H9 (cell line): ENCODE measurements at regions not wholly inside any gene's neighbourhood (a gene's known extent, or its start where the extent isn't known, plus 50 kb on each side); places are given as distances from the start of the nearest gene placed in this dataset.

Experiments used
- DNase-seq: peaks from one replicate; pipeline ENCODE4 v3.0.0-alpha.2; 2017
- H2AFZ ChIP-seq: one replicate; pipeline ENCODE4 v1.6.1; 2013; ENCODE audit warnings: mild to moderate bottlenecking, low read length, control low read depth, moderate library complexity
- H2AK5ac ChIP-seq: 2 replicates; pipeline ENCODE4 v1.6.1; 2013; ENCODE audit warnings: low read length, control low read depth, mixed read lengths; ENCODE audit not compliant: insufficient read length
- H2BK120ac ChIP-seq: one replicate; pipeline ENCODE4 v1.6.1; 2013; ENCODE audit warnings: low read depth, mild to moderate bottlenecking, low read length, control low read depth, inconsistent platforms; ENCODE audit not compliant: poor library complexity, severe bottlenecking
- H2BK12ac ChIP-seq: 2 replicates; pipeline ENCODE4 v1.6.1; 2013; ENCODE audit warnings: low read length, control low read depth, mixed read lengths, low read depth; ENCODE audit not compliant: insufficient read length
- H2BK15ac ChIP-seq: 2 replicates; pipeline ENCODE4 v1.6.1; 2013; ENCODE audit warnings: low read depth, low read length, control low read depth
- H2BK20ac ChIP-seq: one replicate; pipeline ENCODE4 v1.6.1; 2013; ENCODE audit warnings: low read depth, mild to moderate bottlenecking, low read length, control low read depth, inconsistent platforms; ENCODE audit not compliant: poor library complexity, severe bottlenecking
- H2BK5ac ChIP-seq: 2 replicates; pipeline ENCODE4 v1.6.1; 2013; ENCODE audit warnings: low read length, control low read depth, mixed read lengths; ENCODE audit not compliant: insufficient read length
- H3K14ac ChIP-seq: 2 replicates; pipeline ENCODE4 v1.6.1; 2013; ENCODE audit warnings: low read length, control low read depth; ENCODE audit not compliant: insufficient read depth
- H3K18ac ChIP-seq: 2 replicates; pipeline ENCODE4 v1.6.1; 2013; ENCODE audit warnings: low read depth, mild to moderate bottlenecking, mixed read lengths, low read length, control low read depth; ENCODE audit not compliant: insufficient read length
- H3K23ac ChIP-seq: 2 replicates; pipeline ENCODE4 v1.6.1; 2013; ENCODE audit warnings: low read length, control low read depth, mixed read lengths, low read depth; ENCODE audit not compliant: insufficient read length
- H3K23me2 ChIP-seq: 2 replicates; pipeline ENCODE4 v1.6.1; 2013; ENCODE audit warnings: low read depth, mild to moderate bottlenecking, mixed read lengths, low read length, control low read depth; ENCODE audit not compliant: insufficient read length, poor library complexity, severe bottlenecking
- H3K27ac ChIP-seq: 2 replicates; pipeline ENCODE4 v1.5.1; 2013; ENCODE audit warnings: low read length, control low read depth, mixed read lengths, low read depth; ENCODE audit not compliant: insufficient read length
- H3K27me3 ChIP-seq: 2 replicates; pipeline ENCODE4 v1.6.1; 2013; ENCODE audit warnings: low read length, control low read depth, inconsistent platforms; ENCODE audit not compliant: insufficient read depth
- H3K4ac ChIP-seq: 2 replicates; pipeline ENCODE4 v1.6.1; 2013; ENCODE audit warnings: low read depth, mild to moderate bottlenecking, control low read depth, inconsistent platforms, low read length, moderate library complexity
- H3K4me1 ChIP-seq: 2 replicates; pipeline ENCODE4 v1.6.1; 2013; ENCODE audit warnings: low read length, control low read depth, inconsistent platforms; ENCODE audit not compliant: insufficient read depth
- H3K4me2 ChIP-seq: 2 replicates; pipeline ENCODE4 v1.6.1; 2013; ENCODE audit warnings: low read length, control low read depth, mixed read lengths; ENCODE audit not compliant: insufficient read length, insufficient read depth
- H3K56ac ChIP-seq: 2 replicates; pipeline ENCODE4 v1.6.1; 2013; ENCODE audit warnings: low read depth, mild to moderate bottlenecking, mixed read lengths, low read length, control low read depth; ENCODE audit not compliant: insufficient read length
- H3K79me1 ChIP-seq: 2 replicates; pipeline ENCODE4 v1.6.1; 2013; ENCODE audit warnings: low read depth, mild to moderate bottlenecking, moderate library complexity, low read length, control low read depth, inconsistent platforms; ENCODE audit not compliant: insufficient read depth, poor library complexity, severe bottlenecking
- H3K79me2 ChIP-seq: 2 replicates; pipeline ENCODE4 v1.6.1; 2013; ENCODE audit warnings: low read length, control low read depth, inconsistent platforms; ENCODE audit not compliant: insufficient read depth
- H3K9ac ChIP-seq: 2 replicates; pipeline ENCODE4 v1.6.1; 2013; ENCODE audit warnings: low read length, control low read depth, mixed read lengths; ENCODE audit not compliant: insufficient read length; ENCODE audit errors: extremely low read depth
- H3K9me3 ChIP-seq: one replicate; pipeline ENCODE4 v1.6.1; 2013; ENCODE audit warnings: low read depth, low read length, inconsistent platforms; ENCODE audit not compliant: control insufficient read depth
- H3T11ph ChIP-seq: one replicate; pipeline ENCODE4 v1.6.1; 2013; ENCODE audit warnings: mild to moderate bottlenecking, low read length, control low read depth, inconsistent platforms
- H4K20me1 ChIP-seq: one replicate; pipeline ENCODE4 v1.6.1; 2013; ENCODE audit not compliant: control insufficient read depth, insufficient read length, insufficient read depth
- H4K5ac ChIP-seq: 2 replicates; pipeline ENCODE4 v1.6.1; 2013; ENCODE audit warnings: low read depth, mild to moderate bottlenecking, mixed read lengths, low read length, control low read depth; ENCODE audit not compliant: insufficient read length
- H4K8ac ChIP-seq: replicated peaks from 2 replicates; pipeline ENCODE4 v1.6.1; 2013; ENCODE audit warnings: low read length, control low read depth, mixed read lengths, low read depth; ENCODE audit not compliant: insufficient read length
- H4K91ac ChIP-seq: 2 replicates; pipeline ENCODE4 v1.6.1; 2013; ENCODE audit warnings: low read depth, mild to moderate bottlenecking, moderate library complexity, mixed read lengths, low read length, control low read depth; ENCODE audit not compliant: insufficient read length
- H3K27ac Mint-ChIP-seq, 3 experiments: 2 replicates in 2 of 3; 3 replicates in 1 of 3; pipeline ENCODE4 v1.8.0; 2020 to 2021; ENCODE audit warnings: mixed read lengths in 3 of 3, mild to moderate bottlenecking in 1 of 3, moderate library complexity in 1 of 3
- H3K27me3 Mint-ChIP-seq: 2 replicates; pipeline ENCODE4 v1.8.0; 2021; ENCODE audit warnings: low read depth, mild to moderate bottlenecking, moderate library complexity, mixed read lengths
- H3K36me3 Mint-ChIP-seq, 3 experiments: 2 replicates in 2 of 3; 3 replicates in 1 of 3; pipeline ENCODE4 v1.8.0; 2020 to 2021; ENCODE audit warnings: low read depth in 3 of 3, mixed read lengths in 3 of 3; ENCODE audit not compliant: insufficient read depth in 1 of 3
- H3K4me1 Mint-ChIP-seq, 2 experiments: 2 replicates each; pipeline ENCODE4 v1.8.0; 2020; ENCODE audit warnings: mixed read lengths in 2 of 2
- H3K4me3 Mint-ChIP-seq, 2 experiments: 2 replicates in 1 of 2; 3 replicates in 1 of 2; pipeline ENCODE4 v1.8.0; 2020 to 2021; ENCODE audit warnings: mild to moderate bottlenecking in 2 of 2, mixed read lengths in 2 of 2, moderate library complexity in 1 of 2
- H3K9me3 Mint-ChIP-seq, 2 experiments: 2 replicates in 1 of 2; 3 replicates in 1 of 2; pipeline ENCODE4 v1.8.0; 2020; ENCODE audit warnings: mild to moderate bottlenecking in 2 of 2, mixed read lengths in 2 of 2, moderate library complexity in 1 of 2
- WGBS: extraction: QIAGEN DNeasy Blood & Tissue Kit; methylation state at CpG from one replicate; pipeline ENCODE4 v1.1.7; 2013; ENCODE audit warnings: missing lambda C conversion rate, low lambda C conversion rate, mixed read lengths; ENCODE audit not compliant: insufficient read length; ENCODE audit errors: extremely low coverage; 5-methylcytosine and 5-hydroxymethylcytosine counted together
- TF ChIP-seq, protein P1 (sequence below): fragments of 200-600 bp; sonication (generic); conservative IDR thresholded peaks from 3 replicates; pipeline ENCODE4 v1.8.0; 2021; ENCODE audit warnings: antibody characterized with exemption, mild to moderate bottlenecking

DNA sequence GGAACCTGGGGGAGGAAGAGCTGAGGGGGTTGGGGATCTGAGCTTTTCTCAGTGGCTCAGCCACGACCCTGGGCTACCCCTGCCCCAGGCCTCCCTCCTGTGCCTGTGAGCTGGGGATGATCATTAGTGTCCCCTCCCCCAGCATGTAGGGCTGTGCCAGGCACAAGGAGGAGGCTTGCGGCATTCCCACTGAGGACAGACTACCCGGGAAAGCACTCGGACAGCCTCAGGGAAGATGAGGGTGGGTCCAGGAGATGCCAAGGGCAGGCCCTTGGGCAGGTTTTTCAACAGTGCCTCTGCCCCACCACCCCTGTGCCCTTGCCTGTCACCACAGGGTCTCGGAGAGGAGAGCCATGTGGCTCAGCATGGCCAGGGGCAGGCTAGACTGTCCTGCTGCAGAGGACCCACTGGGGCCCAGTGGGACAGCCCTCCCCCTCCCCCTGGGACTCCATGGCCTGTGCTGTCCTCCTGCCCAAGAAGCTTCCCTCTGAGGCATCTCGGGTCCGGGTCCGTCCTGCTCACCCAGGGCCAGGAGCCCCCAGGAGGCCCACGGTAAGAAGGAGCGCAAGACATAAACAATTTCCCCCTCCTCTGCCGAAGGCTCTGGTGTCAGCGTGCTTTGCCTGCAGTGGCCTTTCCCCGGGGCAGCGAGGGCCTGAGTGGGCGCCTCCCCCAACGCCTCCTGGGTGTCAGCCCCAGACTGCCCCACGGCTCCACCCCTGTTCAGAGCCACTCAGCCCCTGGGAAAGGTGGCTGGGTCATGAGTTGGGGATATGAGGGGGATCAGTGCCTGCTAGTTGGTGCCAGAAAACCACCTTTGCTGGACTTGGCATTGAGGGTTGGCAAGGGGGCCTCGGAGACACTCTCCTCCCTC, 192.5 kb downstream of the GOLGA6L6 start:
- H2AK5ac ChIP-seq = no peak overlapping the region
- no peak overlapping the region for H3K4ac ChIP-seq
- no peak overlapping the region for H2BK5ac ChIP-seq
- no peaks in the 10 kb centered on the region for H3K23me2 ChIP-seq
- H3K18ac ChIP-seq = no peak overlapping the region
- H2BK120ac ChIP-seq = no peak overlapping the region
- Mint-ChIP-seq H3K27me3 (peaks cover 19% of the 10 kb centered on the region), H3K27ac (no peak overlapping the region), H3K9me3 (no peaks in the 10 kb centered on the region), H3K4me1 (no peaks in the 10 kb centered on the region), H3K4me3 (no peak overlapping the region), H3K36me3 (peaks cover 27 to 38% (median 32%) of the 10 kb centered on the region in 3 experiments)
- no peak overlapping the region for H2BK20ac ChIP-seq
- no peak overlapping the region for H4K8ac ChIP-seq
- H3K14ac ChIP-seq = no peak overlapping the region
- H2BK12ac ChIP-seq = no peak overlapping the region
- H3K79me1 ChIP-seq = no peaks in the 10 kb centered on the region
- no peak overlapping the region for H4K91ac ChIP-seq
- H4K5ac ChIP-seq = no peak overlapping the region
- H3K23ac ChIP-seq = no peak overlapping the region
- H3T11ph ChIP-seq = no peak overlapping the region
- H3K27ac ChIP-seq = no peak overlapping the region
- TF ChIP-seq, protein P1, sequence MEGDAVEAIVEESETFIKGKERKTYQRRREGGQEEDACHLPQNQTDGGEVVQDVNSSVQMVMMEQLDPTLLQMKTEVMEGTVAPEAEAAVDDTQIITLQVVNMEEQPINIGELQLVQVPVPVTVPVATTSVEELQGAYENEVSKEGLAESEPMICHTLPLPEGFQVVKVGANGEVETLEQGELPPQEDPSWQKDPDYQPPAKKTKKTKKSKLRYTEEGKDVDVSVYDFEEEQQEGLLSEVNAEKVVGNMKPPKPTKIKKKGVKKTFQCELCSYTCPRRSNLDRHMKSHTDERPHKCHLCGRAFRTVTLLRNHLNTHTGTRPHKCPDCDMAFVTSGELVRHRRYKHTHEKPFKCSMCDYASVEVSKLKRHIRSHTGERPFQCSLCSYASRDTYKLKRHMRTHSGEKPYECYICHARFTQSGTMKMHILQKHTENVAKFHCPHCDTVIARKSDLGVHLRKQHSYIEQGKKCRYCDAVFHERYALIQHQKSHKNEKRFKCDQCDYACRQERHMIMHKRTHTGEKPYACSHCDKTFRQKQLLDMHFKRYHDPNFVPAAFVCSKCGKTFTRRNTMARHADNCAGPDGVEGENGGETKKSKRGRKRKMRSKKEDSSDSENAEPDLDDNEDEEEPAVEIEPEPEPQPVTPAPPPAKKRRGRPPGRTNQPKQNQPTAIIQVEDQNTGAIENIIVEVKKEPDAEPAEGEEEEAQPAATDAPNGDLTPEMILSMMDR = no peak
- no peaks in the 10 kb centered on the region for H3K79me2 ChIP-seq
- WGBS = no CpG with 5 or more reads among the region's 18 CpGs
- no peak overlapping the region for H2AFZ ChIP-seq
- H3K9me3 ChIP-seq = peaks cover 100% of the 10 kb centered on the region
- no peaks in the 10 kb centered on the region for H3K27me3 ChIP-seq
- no peak overlapping the region for H3K4me2 ChIP-seq
- no peaks in the 10 kb centered on the region for H3K4me1 ChIP-seq
- DNase-seq = peak; percentile 31
- H2BK15ac ChIP-seq = no peak overlapping the region
- H4K20me1 ChIP-seq = no peaks in the 10 kb centered on the region
- no peak overlapping the region for H3K56ac ChIP-seq
- no peak overlapping the region for H3K9ac ChIP-seq
